ENCODE measurements at regions not wholly inside any gene's neighbourhood (a gene's known extent, or its start where the extent isn't known, plus 50 kb on each side); places are given as distances from the start of the nearest gene placed in this dataset.

GRCh38 chr13:94860981-94861407, 148.6 kb upstream of the SOX21 start:
- H3K9me3 ChIP-seq, result no peaks in the 10 kb centered on the region
- peak overlapping the region in 2 of 4 donors; percentile 6 to 28 for H3K27ac ChIP-seq
- no peaks in the 10 kb centered on the region for H3K36me3 ChIP-seq
- DNase-seq, result no peak
- 20 to 56% methylated on average over 8 of the region's 8 CpGs for whole genome bisulfite sequencing, 2 donors
- no peak for TF ChIP-seq POLR2A (IDR thresholded peaks at IDR 0.05)
- no peak for TF ChIP-seq EP300 (IDR thresholded peaks at IDR 0.05)
- no peak for TF ChIP-seq CTCF (IDR thresholded peaks at IDR 0.05)
- no peak for TF ChIP-seq POLR2AphosphoS5 (IDR thresholded peaks at IDR 0.05)
- H3K4me1 ChIP-seq, result peaks cover 0 to 12% (median 7%) of the 10 kb centered on the region in 4 donors
- intact Hi-C loops (cut with DNase I), result no loop called here
- no peaks in the 10 kb centered on the region for H3K27me3 ChIP-seq
- H3K4me3 ChIP-seq, result peak overlapping the region; percentile 21 to 39 (median 30)

- Histone ChIP-seq H3K27ac (peak overlapping the region in 1 of 4 donors; percentile 18), H3K4me3 (no peak overlapping the region), H3K9me3 (no peaks in the 10 kb centered on the region), H3K27me3 (no peaks in the 10 kb centered on the region), H3K36me3 (no peaks in the 10 kb centered on the region), H3K4me1 (peaks cover 0 to 12% (median 7%) of the 10 kb centered on the region in 4 donors)
- no peak for DNase-seq
- TF ChIP-seq EP300 (IDR thresholded peaks at IDR 0.05), result no peak
- no peak for TF ChIP-seq POLR2AphosphoS5 (IDR thresholded peaks at IDR 0.05)
- TF ChIP-seq POLR2A (IDR thresholded peaks at IDR 0.05), result no peak
- TF ChIP-seq CTCF (IDR thresholded peaks at IDR 0.05), result no peak
- intact Hi-C loops (cut with DNase I), result no loop called here
- WGBS, 2 donors, result 49 to 66% methylated on average over 2 of the region's 2 CpGs
Measured at GRCh38 chr13:94859811-94860210, 147.5 kb upstream of the SOX21 start.

GRCh38 chr13:94859278-94859691, 146.9 kb upstream of the SOX21 start:
- WGBS, 2 donors, result 50 to 63% methylated on average over 11 of the region's 11 CpGs

GRCh38 chr13:94858856-94859255, 146.5 kb upstream of the SOX21 start:
- DNase-seq, result no peak
- Histone ChIP-seq H3K27ac (no peak overlapping the region), H3K4me3 (no peak overlapping the region), H3K27me3 (no peaks in the 10 kb centered on the region), H3K36me3 (no peaks in the 10 kb centered on the region), H3K9me3 (no peaks in the 10 kb centered on the region), H3K4me1 (peaks cover 0 to 12% (median 7%) of the 10 kb centered on the region in 4 donors)
- intact Hi-C loops (cut with DNase I), result no loop called here
- WGBS, 2 donors, result 57 to 75% methylated on average over 4 of the region's 4 CpGs
- TF ChIP-seq POLR2AphosphoS5 (IDR thresholded peaks at IDR 0.05) (no peak), CTCF (IDR thresholded peaks at IDR 0.05) (no peak), EP300 (IDR thresholded peaks at IDR 0.05) (no peak), POLR2A (IDR thresholded peaks at IDR 0.05) (no peak)

More at GRCh38 chr13:94859278-94859691, 146.9 kb upstream of the SOX21 start:
- H3K36me3 ChIP-seq, result no peaks in the 10 kb centered on the region
- intact Hi-C loops (cut with DNase I), result no loop called here
- no peaks in the 10 kb centered on the region for H3K27me3 ChIP-seq
- TF ChIP-seq POLR2AphosphoS5 (IDR thresholded peaks at IDR 0.05) (peak in 1 of 4 donors; percentile 46), EP300 (IDR thresholded peaks at IDR 0.05) (no peak)
- H3K4me1 ChIP-seq, result peaks cover 0 to 12% (median 7%) of the 10 kb centered on the region in 4 donors
- peak overlapping the region in 1 of 4 donors; percentile 18 for H3K27ac ChIP-seq
- DNase-seq, result peak; percentile 80
- H3K9me3 ChIP-seq, result no peaks in the 10 kb centered on the region
- H3K4me3 ChIP-seq, result no peak overlapping the region

- intact Hi-C loops (cut with DNase I), result no loop called here
- DNase-seq, result no peak
- Histone ChIP-seq H3K27ac (no peak overlapping the region), H3K36me3 (no peaks in the 10 kb centered on the region), H3K9me3 (no peaks in the 10 kb centered on the region), H3K27me3 (no peaks in the 10 kb centered on the region), H3K4me3 (no peak overlapping the region), H3K4me1 (peaks cover 0 to 8% (median 1%) of the 10 kb centered on the region in 4 donors)
- WGBS, 2 donors, result 64 to 70% methylated on average over 1 of the region's 1 CpG
- no peak for TF ChIP-seq CTCF (IDR thresholded peaks at IDR 0.05)
- TF ChIP-seq EP300 (IDR thresholded peaks at IDR 0.05), result no peak
- no peak for TF ChIP-seq POLR2A (IDR thresholded peaks at IDR 0.05)
- TF ChIP-seq POLR2AphosphoS5 (IDR thresholded peaks at IDR 0.05), result no peak
Measured at GRCh38 chr13:94854688-94855087, 142.3 kb upstream of the SOX21 start.

All from sigmoid colon (tissue), 6 donors.